ENCODE measurements at regions not wholly inside any gene's neighbourhood (a gene's known extent, or its start where the extent isn't known, plus 50 kb on each side); places are given as distances from the start of the nearest gene placed in this dataset.

- Histone ChIP-seq H3K9me3 (no peaks in the 10 kb centered on the region), H3K36me3 (no peaks in the 10 kb centered on the region), H3K4me3 (no peak overlapping the region), H3K27me3 (replicated peaks; ENCODE audit: insufficient read depth) (no peaks in the 10 kb centered on the region), H3K27ac (no peak overlapping the region), H3K4me1 (replicated peaks) (no peaks in the 10 kb centered on the region)
- intact Hi-C loops (cut with DNase I), result no loop called here
- 100% methylated on average over 1 of the region's 1 CpG for WGBS
- no peak for DNase-seq (ENCODE audit: low spot score)
- TF ChIP-seq POLR2AphosphoS5 (IDR thresholded peaks at IDR 0.05) (no peak), POLR2A (IDR thresholded peaks at IDR 0.05) (no peak), CTCF (IDR thresholded peaks at IDR 0.05) (no peak)
Measured at GRCh38 chr4:32460972-32461371, 1740.8 kb downstream of the PCDH7 start.

- WGBS, result 90% methylated on average over 1 of the region's 1 CpG
- Histone ChIP-seq H3K9me3 (no peaks in the 10 kb centered on the region), H3K27ac (no peak overlapping the region), H3K4me1 (replicated peaks) (no peaks in the 10 kb centered on the region), H3K27me3 (replicated peaks; ENCODE audit: insufficient read depth) (no peaks in the 10 kb centered on the region), H3K36me3 (no peaks in the 10 kb centered on the region), H3K4me3 (no peak overlapping the region)
- intact Hi-C loops (cut with DNase I), result no loop called here
- DNase-seq (ENCODE audit: low spot score), result no peak
- no peak for TF ChIP-seq CTCF (IDR thresholded peaks at IDR 0.05)
- TF ChIP-seq POLR2AphosphoS5 (IDR thresholded peaks at IDR 0.05), result no peak
- TF ChIP-seq POLR2A (IDR thresholded peaks at IDR 0.05), result no peak
Measured at GRCh38 chr4:32462944-32463343, 1742.8 kb downstream of the PCDH7 start.

GRCh38 chr4:32470087-32470585, 1750.0 kb downstream of the PCDH7 start:
- WGBS, result 17% methylated on average over 1 of the region's 1 CpG
- H3K9me3 ChIP-seq, result no peaks in the 10 kb centered on the region
- H3K27ac ChIP-seq, result no peak overlapping the region
- intact Hi-C loops (cut with DNase I), result no loop called here
- no peak for TF ChIP-seq POLR2AphosphoS5 (IDR thresholded peaks at IDR 0.05)
- TF ChIP-seq POLR2A (IDR thresholded peaks at IDR 0.05), result no peak
- TF ChIP-seq CTCF (IDR thresholded peaks at IDR 0.05), result no peak
- H3K4me3 ChIP-seq, result no peak overlapping the region
- no peaks in the 10 kb centered on the region for H3K4me1 ChIP-seq (replicated peaks)
- H3K36me3 ChIP-seq, result no peaks in the 10 kb centered on the region
- H3K27me3 ChIP-seq (replicated peaks; ENCODE audit: insufficient read depth), result no peaks in the 10 kb centered on the region
- no peak for DNase-seq (ENCODE audit: low spot score)

- Histone ChIP-seq H3K36me3 (no peaks in the 10 kb centered on the region), H3K9me3 (no peaks in the 10 kb centered on the region), H3K27ac (no peak overlapping the region), H3K27me3 (replicated peaks; ENCODE audit: insufficient read depth) (no peaks in the 10 kb centered on the region), H3K4me1 (replicated peaks) (no peaks in the 10 kb centered on the region), H3K4me3 (no peak overlapping the region)
- intact Hi-C loops (cut with DNase I), result no loop called here
- no peak for TF ChIP-seq POLR2AphosphoS5 (IDR thresholded peaks at IDR 0.05)
- no peak for TF ChIP-seq POLR2A (IDR thresholded peaks at IDR 0.05)
- no peak for TF ChIP-seq CTCF (IDR thresholded peaks at IDR 0.05)
- WGBS, result 82% methylated on average over 2 of the region's 2 CpGs
- no peak for DNase-seq (ENCODE audit: low spot score)
Measured at GRCh38 chr4:32472918-32473317, 1752.7 kb downstream of the PCDH7 start.

- Histone ChIP-seq H3K4me3 (no peak overlapping the region), H3K9me3 (no peaks in the 10 kb centered on the region), H3K27ac (no peak overlapping the region), H3K36me3 (no peaks in the 10 kb centered on the region), H3K27me3 (replicated peaks; ENCODE audit: insufficient read depth) (no peaks in the 10 kb centered on the region), H3K4me1 (replicated peaks) (no peaks in the 10 kb centered on the region)
- DNase-seq (ENCODE audit: low spot score), result no peak
- no peak for TF ChIP-seq CTCF (IDR thresholded peaks at IDR 0.05)
- TF ChIP-seq POLR2AphosphoS5 (IDR thresholded peaks at IDR 0.05), result no peak
- no peak for TF ChIP-seq POLR2A (IDR thresholded peaks at IDR 0.05)
- intact Hi-C loops (cut with DNase I), result no loop called here
- WGBS, result 86% methylated on average over 7 of the region's 7 CpGs
Measured at GRCh38 chr4:32475710-32476109, 1755.5 kb downstream of the PCDH7 start.
